ENCODE measurements at regions not wholly inside any gene's neighbourhood (a gene's known extent, or its start where the extent isn't known, plus 50 kb on each side); places are given as distances from the start of the nearest gene placed in this dataset.

DNA sequence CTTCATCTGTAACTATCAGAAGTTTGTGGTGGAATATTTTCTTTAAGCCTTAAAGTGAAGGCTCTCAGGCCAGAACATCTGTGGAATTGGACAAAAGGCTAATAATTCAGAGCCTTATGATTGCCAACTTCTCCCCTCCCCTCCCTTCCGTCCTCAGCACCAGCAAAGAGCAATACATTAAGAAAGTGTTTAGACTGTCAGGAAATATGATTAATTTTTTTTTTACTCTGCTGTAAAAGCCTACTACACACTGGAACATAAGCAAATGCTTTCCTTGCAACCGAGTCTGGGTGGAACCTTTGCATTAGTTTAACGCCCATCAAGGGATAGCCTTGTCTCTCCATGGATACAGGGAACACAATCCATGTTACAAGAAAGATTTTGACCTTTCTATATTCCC, 110.3 kb upstream of the TARS1 start:
- TF ChIP-seq, protein P1, sequence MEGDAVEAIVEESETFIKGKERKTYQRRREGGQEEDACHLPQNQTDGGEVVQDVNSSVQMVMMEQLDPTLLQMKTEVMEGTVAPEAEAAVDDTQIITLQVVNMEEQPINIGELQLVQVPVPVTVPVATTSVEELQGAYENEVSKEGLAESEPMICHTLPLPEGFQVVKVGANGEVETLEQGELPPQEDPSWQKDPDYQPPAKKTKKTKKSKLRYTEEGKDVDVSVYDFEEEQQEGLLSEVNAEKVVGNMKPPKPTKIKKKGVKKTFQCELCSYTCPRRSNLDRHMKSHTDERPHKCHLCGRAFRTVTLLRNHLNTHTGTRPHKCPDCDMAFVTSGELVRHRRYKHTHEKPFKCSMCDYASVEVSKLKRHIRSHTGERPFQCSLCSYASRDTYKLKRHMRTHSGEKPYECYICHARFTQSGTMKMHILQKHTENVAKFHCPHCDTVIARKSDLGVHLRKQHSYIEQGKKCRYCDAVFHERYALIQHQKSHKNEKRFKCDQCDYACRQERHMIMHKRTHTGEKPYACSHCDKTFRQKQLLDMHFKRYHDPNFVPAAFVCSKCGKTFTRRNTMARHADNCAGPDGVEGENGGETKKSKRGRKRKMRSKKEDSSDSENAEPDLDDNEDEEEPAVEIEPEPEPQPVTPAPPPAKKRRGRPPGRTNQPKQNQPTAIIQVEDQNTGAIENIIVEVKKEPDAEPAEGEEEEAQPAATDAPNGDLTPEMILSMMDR (IDR thresholded peaks at IDR 0.05) = no peak
- TF ChIP-seq POLR2A (IDR thresholded peaks at IDR 0.05; ENCODE audit: low read depth) (no peak), EP300 (IDR thresholded peaks at IDR 0.05) (no peak), POLR2AphosphoS5 (IDR thresholded peaks at IDR 0.05) (no peak)

Measured in esophagus muscularis mucosa (tissue), 4 donors.